NCI-H460 (cell line): ENCODE measurements at regions not wholly inside any gene's neighbourhood (a gene's known extent, or its start where the extent isn't known, plus 50 kb on each side); places are given as distances from the start of the nearest gene placed in this dataset.

ENCODE experiments used
- DNase-seq: peaks from one replicate; pipeline ENCODE4 v3.0.0-alpha.2; 2016; ENCODE audit warnings: low read depth; ENCODE audit errors: extremely low read depth

DNA sequence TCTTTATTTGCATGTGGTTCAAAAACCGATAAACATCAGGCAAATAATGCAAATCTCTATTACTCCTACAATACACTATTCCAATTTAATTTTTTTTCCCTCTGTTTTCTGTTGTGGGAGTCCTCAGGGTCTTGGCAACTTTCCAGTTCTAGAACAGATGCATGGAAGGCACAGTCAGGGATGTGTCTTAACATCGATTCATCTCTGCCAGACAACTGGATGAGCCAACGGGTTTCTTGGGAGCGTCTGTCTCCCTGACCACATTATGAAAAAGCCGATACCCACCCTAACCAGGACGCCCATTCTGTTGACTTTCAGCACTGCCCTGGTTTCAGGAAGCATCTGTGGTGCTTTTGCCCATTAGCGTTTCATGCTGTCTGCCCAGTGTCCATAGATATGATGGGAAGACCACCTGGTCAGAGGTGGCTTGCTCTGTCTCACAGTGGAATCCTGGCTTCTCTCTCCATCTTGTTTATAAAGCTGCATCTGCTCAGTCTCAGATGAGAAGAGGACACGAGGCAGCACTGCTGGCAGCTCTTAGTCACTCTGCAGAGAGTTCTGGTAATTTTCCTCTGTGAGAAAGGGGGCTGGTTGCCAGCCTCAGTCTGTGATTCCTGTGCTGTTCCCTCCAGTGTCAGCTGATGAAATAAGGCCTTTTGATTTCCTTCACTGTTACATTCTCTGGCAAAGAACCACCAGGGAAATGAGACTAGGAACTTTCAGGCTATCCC lies 57.9 kb upstream of the KCNE4 start:
- peak; percentile 56 for DNase-seq

DNA sequence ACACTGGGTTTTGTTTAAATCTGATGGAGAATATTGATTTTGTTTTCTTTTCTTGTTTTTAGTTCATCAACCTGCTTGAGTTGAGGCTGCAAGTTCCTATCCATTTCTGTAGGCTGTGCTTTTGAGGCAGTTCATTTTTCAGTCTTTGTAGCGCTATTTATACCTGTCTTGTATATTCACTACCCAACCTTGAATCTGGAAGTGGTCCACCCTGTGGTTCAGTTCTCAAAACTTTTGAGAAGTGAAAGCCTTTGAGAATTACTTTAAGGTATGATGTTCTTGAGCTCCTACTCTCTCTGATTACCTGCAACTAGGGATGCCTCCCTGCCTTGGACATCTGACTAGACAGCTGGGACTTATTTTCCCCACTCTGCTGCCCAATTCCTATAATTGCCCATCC lies 53.5 kb upstream of the KCNE4 start:
- no peak for DNase-seq

DNA sequence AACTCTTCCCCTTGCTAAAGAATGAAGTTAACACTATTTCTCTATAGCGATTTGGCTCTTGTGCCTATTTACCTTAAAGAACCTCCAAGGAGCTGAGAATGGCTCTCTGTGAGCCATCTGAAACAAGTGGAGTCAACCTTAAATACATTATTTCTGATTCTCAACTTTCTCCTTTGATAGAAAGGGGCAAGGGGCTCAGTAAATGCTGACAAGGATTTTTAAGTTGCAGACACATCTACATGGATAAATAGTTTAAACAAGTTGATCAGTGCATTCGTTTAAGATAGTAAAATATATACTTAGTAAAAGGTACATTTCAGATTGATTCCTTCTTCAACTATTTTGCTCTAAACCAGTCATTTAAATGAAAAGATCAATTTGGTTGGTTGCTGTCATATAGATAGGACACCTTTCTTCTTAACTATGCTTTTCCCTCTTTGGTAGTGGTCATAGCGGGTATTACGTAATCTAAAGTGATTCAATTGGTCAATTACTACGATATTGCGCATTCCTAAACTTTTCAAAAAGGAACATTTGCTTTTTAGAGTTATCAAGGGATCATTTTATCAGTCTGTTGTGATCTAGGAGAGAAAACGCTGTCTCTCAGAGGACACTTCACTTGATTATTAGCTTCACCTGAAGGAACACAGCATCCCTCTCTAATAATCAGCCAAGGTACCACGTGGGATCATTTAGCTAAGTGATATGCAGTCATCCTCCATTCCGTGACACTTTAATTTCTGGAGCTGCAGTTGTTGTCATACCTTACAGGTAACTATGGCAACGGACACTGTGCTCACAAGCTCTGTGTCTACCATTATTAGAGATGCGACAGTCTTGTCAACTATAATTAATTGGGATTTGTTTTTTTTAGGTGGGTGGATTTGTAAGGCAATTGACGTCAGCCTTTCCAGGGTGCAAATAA lies 50.9 kb upstream of the KCNE4 start:
- DNase-seq, result no peak

DNA sequence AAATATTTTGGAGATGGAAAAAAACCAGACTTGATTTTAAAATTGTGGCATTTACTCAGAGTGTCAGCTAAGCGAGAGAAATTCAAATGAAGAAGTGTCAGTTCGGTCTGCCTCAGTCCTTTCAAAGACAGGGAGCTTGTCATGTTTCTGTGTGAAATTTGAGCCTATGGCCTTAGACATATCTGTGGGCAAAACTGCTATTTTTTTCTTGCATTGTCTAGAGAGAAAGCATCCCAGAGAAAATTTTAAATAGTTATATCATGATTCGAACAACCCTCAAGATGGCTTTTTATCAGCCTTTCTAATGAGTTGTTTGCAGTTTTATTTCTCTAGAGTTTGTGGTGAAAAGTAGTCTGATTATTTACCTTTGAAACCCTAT lies 50.2 kb upstream of the KCNE4 start:
- DNase-seq, result no peak
